A549 (cell line): ENCODE measurements at regions not wholly inside any gene's neighbourhood (a gene's known extent, or its start where the extent isn't known, plus 50 kb on each side); places are given as distances from the start of the nearest gene placed in this dataset.

Source experiments
- ATAC-seq, 2 experiments: fragments of 200-7000 bp in 1 of 2; fragments of >200 bp in 1 of 2; cut with Nextera tagmentation in 1 of 2; cut with Tn5 transposase in 1 of 2; 3 replicates each; pipeline versions ENCODE4 v1.8.0 to v1.9.1; 2018 to 2020; ENCODE audit warnings: mild to moderate bottlenecking in 1 of 2, moderate library complexity in 1 of 2
- CTCF ChIA-PET: fragments of 300-600 bp; sonication (Branson Sonifier 250); formaldehyde crosslinking; extraction: SDS; loops from one replicate; lab custom pipeline; 2021; ENCODE audit warnings: antibody characterized with exemption, inconsistent platforms; lab: Yijun Ruan, JAX
- POLR2A ChIA-PET: fragments of 350-600 bp; formaldehyde crosslinking; extraction: SDS; loops from one replicate; lab custom pipeline; 2021; ENCODE audit warnings: antibody characterized with exemption, inconsistent platforms; lab: Yijun Ruan, JAX
- DNase-seq, 2 experiments: peaks; one replicate each; pipeline versions ENCODE4 v3.0.0 to v3.0.0-alpha.2; 2011 to 2016; ENCODE audit warnings: low read depth in 1 of 2, low spot score in 1 of 2
- FAIRE-seq: peaks from 2 replicates; lab custom pipeline; 2011; peaks lifted over from hg19 to GRCh38; lab: Jason Lieb, UNC
- H3K27ac ChIP-seq, 2 experiments: fragments of >200 bp; sonication (Bioruptor Twin); formaldehyde crosslinking; 3 replicates each; pipeline ENCODE4 v1.5.1; 2016 to 2017
- H3K4me1 ChIP-seq: fragments of >200 bp; sonication (Bioruptor Twin); formaldehyde crosslinking; 3 replicates; pipeline ENCODE4 v1.6.1; 2016
- H3K4me2 ChIP-seq: fragments of >200 bp; sonication (Bioruptor Twin); formaldehyde crosslinking; 3 replicates; pipeline ENCODE4 v1.6.1; 2016
- H3K4me3 ChIP-seq: fragments of >200 bp; sonication (Bioruptor Twin); formaldehyde crosslinking; 3 replicates; pipeline ENCODE4 v1.5.1; 2016
- H3K9me3 ChIP-seq: fragments of >200 bp; sonication (Bioruptor Twin); formaldehyde crosslinking; 3 replicates; pipeline ENCODE4 v1.6.1; 2016
- BHLHE40 ChIP-seq: IDR thresholded peaks from 2 replicates; pipeline ENCODE4 v1.6.1; 2012; ENCODE audit warnings: low read depth, low read length, inconsistent platforms
- CBX8 ChIP-seq: fragments of 200-600 bp; sonication (generic); IDR thresholded peaks from 2 replicates; pipeline ENCODE4 v1.6.1; 2016
- E2F6 ChIP-seq: IDR thresholded peaks from 2 replicates; pipeline ENCODE4 v1.6.1; 2012; ENCODE audit warnings: low read depth, borderline replicate concordance
- FOSL2 ChIP-seq, 2 experiments: fragments of 450-650 bp in 1 of 2; fragments of >200 bp in 1 of 2; sonication (Bioruptor Twin) in 1 of 2; formaldehyde crosslinking; IDR thresholded peaks; 2 replicates each; pipeline versions ENCODE4 v1.5.0 to v1.6.1; 2016 to 2020; ENCODE audit warnings: mild to moderate bottlenecking in 1 of 2, moderate library complexity in 1 of 2
- GATA3 ChIP-seq: IDR thresholded peaks from 2 replicates; pipeline ENCODE4 v1.6.1; 2012; ENCODE audit warnings: borderline replicate concordance
- HOXB5 ChIP-seq: fragments of 250-450 bp; sonication (Bioruptor Pico); IDR thresholded peaks from 2 replicates; pipeline ENCODE4 v1.5.0; 2020; ENCODE audit warnings: mild to moderate bottlenecking, moderate library complexity
- KDM1A ChIP-seq: fragments of 200-600 bp; sonication (generic); IDR thresholded peaks from 2 replicates; pipeline ENCODE4 v1.6.1; 2016; ENCODE audit warnings: low read depth, mild to moderate bottlenecking
- MAFK ChIP-seq: fragments of 450-650 bp; IDR thresholded peaks from 2 replicates; pipeline ENCODE4 v1.6.1; 2014; ENCODE audit not compliant: partially characterized antibody
- NR3C1 ChIP-seq: fragments of >200 bp; sonication (Bioruptor Twin); formaldehyde crosslinking; IDR thresholded peaks from 3 replicates; pipeline ENCODE4 v1.6.1; 2017
- PBX3 ChIP-seq: IDR thresholded peaks from 2 replicates; pipeline ENCODE4 v1.6.1; 2012
- POLR2A ChIP-seq: IDR thresholded peaks from 2 replicates; pipeline ENCODE4 v1.6.1; 2012; ENCODE audit warnings: mild to moderate bottlenecking, low read length
- SREBF2 ChIP-seq: fragments of 450-650 bp; IDR thresholded peaks from 2 replicates; pipeline ENCODE4 v1.6.1; 2014; ENCODE audit warnings: mild to moderate bottlenecking, moderate library complexity
- TFCP2L1 ChIP-seq: fragments of 250-450 bp; sonication (Bioruptor Pico); IDR thresholded peaks from 2 replicates; pipeline ENCODE4 v1.5.0; 2021; ENCODE audit warnings: mild to moderate bottlenecking
- USF2 ChIP-seq: fragments of 450-650 bp; IDR thresholded peaks from 2 replicates; pipeline ENCODE4 v1.6.1; 2014; ENCODE audit warnings: antibody characterized with exemption
- ZFP36 ChIP-seq: fragments of 450-650 bp; IDR thresholded peaks from 2 replicates; pipeline ENCODE4 v1.6.1; 2014; ENCODE audit warnings: borderline replicate concordance; ENCODE audit not compliant: partially characterized antibody
- ZNF302 ChIP-seq: fragments of 250-450 bp; sonication (Bioruptor Pico); IDR thresholded peaks from 2 replicates; pipeline ENCODE4 v1.9.0; 2021; ENCODE audit warnings: inconsistent platforms, mild to moderate bottlenecking, moderate library complexity
- ZSCAN20 ChIP-seq: fragments of 250-450 bp; sonication (Bioruptor Pico); IDR thresholded peaks from 2 replicates; pipeline ENCODE4 v1.8.0; 2022; ENCODE audit warnings: mild to moderate bottlenecking, moderate library complexity
- WGBS: methylation state at CpG from one replicate; pipeline ENCODE4 v1.1.6; 2017; ENCODE audit errors: missing lambda C conversion rate; 5-methylcytosine and 5-hydroxymethylcytosine counted together
- TF ChIP-seq, protein P1 (sequence below): fragments of >200 bp; sonication (Bioruptor Twin); formaldehyde crosslinking; IDR thresholded peaks from 3 replicates; pipeline ENCODE4 v1.6.1; 2016
- TF ChIP-seq, protein P2 (sequence below): IDR thresholded peaks from 2 replicates; pipeline ENCODE4 v1.6.1; 2012
- TF ChIP-seq, protein P3 (sequence below): fragments of 200-600 bp; sonication (generic); IDR thresholded peaks from 2 replicates; pipeline ENCODE4 v1.6.1; 2016; ENCODE audit warnings: antibody characterized with exemption, mild to moderate bottlenecking, moderate library complexity

GRCh38 chr2:20150110-20150706 is 74.7 kb downstream of the SDC1 start:
- POLR2A ChIA-PET, result no interaction called here
- DNase-seq (no peak), FAIRE-seq (no peak), ATAC-seq (no peak)
- 80% methylated on average over 5 of the region's 5 CpGs for WGBS
- no peak overlapping the region; a peak in 1 of 6 replicates for H3K27ac ChIP-seq
- H3K9me3 ChIP-seq, result no peaks in the 10 kb centered on the region
- H3K4me1 ChIP-seq, result peaks cover 26% of the 10 kb centered on the region
- CTCF ChIA-PET, result interaction anchor here (1.0 to 2.8 kb wide), 8 partner anchors 11 to 75 kb away, joined by 3 to 18 read pairs (median 6); partner anchors contain the start of gene SDC1
- H3K4me3 ChIP-seq, result no peak overlapping the region
- no peak overlapping the region for H3K4me2 ChIP-seq
- TF ChIP-seq, protein P1, sequence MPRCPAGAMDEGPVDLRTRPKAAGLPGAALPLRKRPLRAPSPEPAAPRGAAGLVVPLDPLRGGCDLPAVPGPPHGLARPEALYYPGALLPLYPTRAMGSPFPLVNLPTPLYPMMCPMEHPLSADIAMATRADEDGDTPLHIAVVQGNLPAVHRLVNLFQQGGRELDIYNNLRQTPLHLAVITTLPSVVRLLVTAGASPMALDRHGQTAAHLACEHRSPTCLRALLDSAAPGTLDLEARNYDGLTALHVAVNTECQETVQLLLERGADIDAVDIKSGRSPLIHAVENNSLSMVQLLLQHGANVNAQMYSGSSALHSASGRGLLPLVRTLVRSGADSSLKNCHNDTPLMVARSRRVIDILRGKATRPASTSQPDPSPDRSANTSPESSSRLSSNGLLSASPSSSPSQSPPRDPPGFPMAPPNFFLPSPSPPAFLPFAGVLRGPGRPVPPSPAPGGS, result no peak
- no peak for TF ChIP-seq GATA3
- no peak for TF ChIP-seq ZFP36
- TF ChIP-seq PBX3, result no peak
- no peak for TF ChIP-seq SREBF2
- TF ChIP-seq KDM1A, result no peak
- TF ChIP-seq, all 56 proteins: peak for 0

- no peak for ATAC-seq
- Histone ChIP-seq H3K9me3 (no peaks in the 10 kb centered on the region), H3K27ac (peak overlapping the region in 1 of 2 experiments; percentile 61; a peak in 3 of 6 replicates), H3K4me2 (no peak overlapping the region; the same call in 2 of the 3 replicates)
- TF ChIP-seq GATA3, result no peak
- TF ChIP-seq E2F6, result no peak
- TF ChIP-seq HOXB5 (CRISPR knock-in tag), result no peak
- no peak for TF ChIP-seq BHLHE40
- TF ChIP-seq, all 56 proteins: peak for 0
- FAIRE-seq (no peak), DNase-seq (no peak)
- no peak overlapping the region for H3K4me3 ChIP-seq
- CTCF ChIA-PET, result interaction anchor here (1.0 to 2.8 kb wide), 7 partner anchors 11 to 76 kb away, joined by 3 to 18 read pairs (median 3); partner anchors contain the start of gene SDC1
- 68% methylated on average over 5 of the region's 5 CpGs for WGBS
- H3K4me1 ChIP-seq, result peaks cover 26% of the 10 kb centered on the region
- POLR2A ChIA-PET, result no interaction called here
Measured at GRCh38 chr2:20149703-20150030, 75.3 kb downstream of the SDC1 start.

DNA sequence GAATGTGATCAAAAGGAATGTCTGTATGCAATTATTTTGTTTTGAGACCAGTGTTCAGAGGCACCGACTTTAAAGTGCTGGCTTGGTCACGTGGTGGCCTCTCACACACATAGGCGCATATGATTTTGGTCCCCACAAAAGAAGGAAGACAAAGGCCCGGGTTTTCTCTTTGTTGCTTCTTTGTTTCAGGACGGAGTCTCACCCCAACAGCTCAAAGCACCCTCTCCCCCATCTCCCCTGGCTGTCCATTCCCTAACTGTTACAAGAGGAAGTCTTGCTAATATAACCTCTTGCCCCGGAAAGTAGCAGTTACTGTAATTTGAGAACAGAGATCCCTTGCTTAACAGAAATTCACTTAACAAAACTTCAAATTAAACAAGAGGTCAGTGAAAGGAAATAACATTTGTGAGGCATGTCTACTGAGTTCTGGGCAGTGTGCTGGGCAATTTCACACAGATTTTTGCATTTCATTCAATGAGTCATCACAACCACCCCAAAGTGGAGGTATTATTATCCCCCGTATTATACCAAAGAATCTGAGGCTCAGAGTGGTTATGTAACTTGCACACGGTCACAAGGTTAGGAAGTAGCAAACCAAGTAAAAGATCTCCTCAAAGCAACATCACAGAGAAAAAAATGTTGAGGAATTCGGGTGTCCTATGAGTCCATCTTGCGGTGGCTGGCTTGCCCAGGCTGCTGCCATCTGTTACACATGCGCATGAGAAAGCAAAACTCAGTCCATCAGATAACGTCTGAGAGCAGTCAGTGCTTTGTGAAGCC is 75.8 kb downstream of the SDC1 start:
- DNase-seq (no peak), ATAC-seq (peak in 1 of 2 experiments; percentile 22; a peak in 2 of 6 replicates), FAIRE-seq (no peak)
- CTCF ChIA-PET, result interaction anchor here (1.0 to 2.8 kb wide), 10 partner anchors 10 to 76 kb away, joined by 3 to 18 read pairs (median 6); partner anchors contain the start of gene SDC1
- POLR2A ChIA-PET, result no interaction called here
- Histone ChIP-seq H3K9me3 (no peaks in the 10 kb centered on the region), H3K4me3 (no peak overlapping the region), H3K4me1 (peaks cover 26% of the 10 kb centered on the region), H3K27ac (peak overlapping the region; percentile 12 to 61; a peak in 3 of 6 replicates), H3K4me2 (peak overlapping the region; percentile 1; the same call in 1 of the 3 replicates)
- TF ChIP-seq, protein P2, sequence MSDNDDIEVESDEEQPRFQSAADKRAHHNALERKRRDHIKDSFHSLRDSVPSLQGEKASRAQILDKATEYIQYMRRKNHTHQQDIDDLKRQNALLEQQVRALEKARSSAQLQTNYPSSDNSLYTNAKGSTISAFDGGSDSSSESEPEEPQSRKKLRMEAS, result no peak
- TF ChIP-seq FOSL2 (IDR thresholded peaks at IDR 0.05) (no peak), FOSL2 (CRISPR knock-in tag; IDR thresholded peaks at IDR 0.05) (peak; percentile 57), TFCP2L1 (no peak)
- WGBS, result 74% methylated on average over 12 of the region's 12 CpGs

- DNase-seq (no peak), FAIRE-seq (no peak), ATAC-seq (no peak)
- Histone ChIP-seq H3K9me3 (no peaks in the 10 kb centered on the region), H3K4me3 (no peak overlapping the region), H3K4me2 (no peak overlapping the region), H3K27ac (peak overlapping the region; percentile 12 to 61; a peak in 3 of 6 replicates), H3K4me1 (peaks cover 27% of the 10 kb centered on the region)
- ChIA-PET POLR2A (no interaction called here), CTCF (interaction anchor here (1.0 to 2.8 kb wide), 6 partner anchors 10 to 77 kb away, joined by 3 to 18 read pairs (median 6); partner anchors contain the start of gene SDC1)
- 81% methylated on average over 5 of the region's 5 CpGs for WGBS
- TF ChIP-seq USF2 (no peak), POLR2A (no peak), ZSCAN20 (no peak), NR3C1 (no peak), FOSL2 (IDR thresholded peaks at IDR 0.05) (no peak), FOSL2 (CRISPR knock-in tag; IDR thresholded peaks at IDR 0.05) (no peak), ZNF302 (CRISPR knock-in tag) (no peak), CBX8 (no peak), MAFK (no peak)
- TF ChIP-seq, protein P2, result no peak
- TF ChIP-seq, protein P3, sequence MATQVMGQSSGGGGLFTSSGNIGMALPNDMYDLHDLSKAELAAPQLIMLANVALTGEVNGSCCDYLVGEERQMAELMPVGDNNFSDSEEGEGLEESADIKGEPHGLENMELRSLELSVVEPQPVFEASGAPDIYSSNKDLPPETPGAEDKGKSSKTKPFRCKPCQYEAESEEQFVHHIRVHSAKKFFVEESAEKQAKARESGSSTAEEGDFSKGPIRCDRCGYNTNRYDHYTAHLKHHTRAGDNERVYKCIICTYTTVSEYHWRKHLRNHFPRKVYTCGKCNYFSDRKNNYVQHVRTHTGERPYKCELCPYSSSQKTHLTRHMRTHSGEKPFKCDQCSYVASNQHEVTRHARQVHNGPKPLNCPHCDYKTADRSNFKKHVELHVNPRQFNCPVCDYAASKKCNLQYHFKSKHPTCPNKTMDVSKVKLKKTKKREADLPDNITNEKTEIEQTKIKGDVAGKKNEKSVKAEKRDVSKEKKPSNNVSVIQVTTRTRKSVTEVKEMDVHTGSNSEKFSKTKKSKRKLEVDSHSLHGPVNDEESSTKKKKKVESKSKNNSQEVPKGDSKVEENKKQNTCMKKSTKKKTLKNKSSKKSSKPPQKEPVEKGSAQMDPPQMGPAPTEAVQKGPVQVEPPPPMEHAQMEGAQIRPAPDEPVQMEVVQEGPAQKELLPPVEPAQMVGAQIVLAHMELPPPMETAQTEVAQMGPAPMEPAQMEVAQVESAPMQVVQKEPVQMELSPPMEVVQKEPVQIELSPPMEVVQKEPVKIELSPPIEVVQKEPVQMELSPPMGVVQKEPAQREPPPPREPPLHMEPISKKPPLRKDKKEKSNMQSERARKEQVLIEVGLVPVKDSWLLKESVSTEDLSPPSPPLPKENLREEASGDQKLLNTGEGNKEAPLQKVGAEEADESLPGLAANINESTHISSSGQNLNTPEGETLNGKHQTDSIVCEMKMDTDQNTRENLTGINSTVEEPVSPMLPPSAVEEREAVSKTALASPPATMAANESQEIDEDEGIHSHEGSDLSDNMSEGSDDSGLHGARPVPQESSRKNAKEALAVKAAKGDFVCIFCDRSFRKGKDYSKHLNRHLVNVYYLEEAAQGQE, result no peak
Measured at GRCh38 chr2:20148426-20148922, 76.5 kb downstream of the SDC1 start.
